GM19463 (cell line): ENCODE measurements at regions not wholly inside any gene's neighbourhood (a gene's known extent, or its start where the extent isn't known, plus 50 kb on each side); places are given as distances from the start of the nearest gene placed in this dataset.
A peak's percentile ranks its signal among the peaks of the same experiment; 100 is the strongest.

Experiments used
- ATAC-seq: cut with Tn5 transposase; IDR thresholded peaks from one replicate; pipeline ENCODE4 v1.9.1; 2021; ENCODE audit warnings: mild to moderate bottlenecking, moderate library complexity; ENCODE audit not compliant: unreplicated experiment

- ATAC-seq, result peak; percentile 84
These were observed 55.0 kb upstream of the PRDM5 start for GRCh38 chr4:120977435-120977997.

- ATAC-seq, result no peak
These were observed 50.7 kb upstream of the PRDM5 start for GRCh38 chr4:120973207-120973606.
